ENCODE measurements at regions not wholly inside any gene's neighbourhood (a gene's known extent, or its start where the extent isn't known, plus 50 kb on each side); places are given as distances from the start of the nearest gene placed in this dataset.

DNA sequence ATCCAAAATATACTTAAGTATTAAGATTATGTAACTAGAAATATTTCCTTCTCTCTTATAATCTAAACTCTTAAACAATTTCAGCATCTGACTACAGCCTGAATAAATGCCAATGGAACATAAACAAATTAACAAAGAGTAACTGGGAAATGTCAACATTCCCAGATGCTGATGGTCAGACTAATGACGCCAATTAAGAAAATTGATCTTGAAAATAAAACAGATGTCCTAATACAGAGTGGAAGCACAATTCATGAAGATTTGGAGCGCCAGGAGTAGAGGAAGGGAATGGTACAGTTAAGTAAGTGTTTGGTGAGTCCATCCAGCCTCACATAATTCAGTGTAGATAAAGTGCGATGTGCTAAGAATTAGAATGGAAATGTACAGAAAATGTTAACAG, 203.7 kb upstream of the NWD2 start:
- no peak for DNase-seq (ENCODE audit: low read depth in 2 of 2)
- H3K4me3 ChIP-seq (replicated peaks in 1 of 2; ENCODE audit: low read depth in 2 of 2, low read length in 2 of 2), result no peak overlapping the region
- TF ChIP-seq, protein P1, sequence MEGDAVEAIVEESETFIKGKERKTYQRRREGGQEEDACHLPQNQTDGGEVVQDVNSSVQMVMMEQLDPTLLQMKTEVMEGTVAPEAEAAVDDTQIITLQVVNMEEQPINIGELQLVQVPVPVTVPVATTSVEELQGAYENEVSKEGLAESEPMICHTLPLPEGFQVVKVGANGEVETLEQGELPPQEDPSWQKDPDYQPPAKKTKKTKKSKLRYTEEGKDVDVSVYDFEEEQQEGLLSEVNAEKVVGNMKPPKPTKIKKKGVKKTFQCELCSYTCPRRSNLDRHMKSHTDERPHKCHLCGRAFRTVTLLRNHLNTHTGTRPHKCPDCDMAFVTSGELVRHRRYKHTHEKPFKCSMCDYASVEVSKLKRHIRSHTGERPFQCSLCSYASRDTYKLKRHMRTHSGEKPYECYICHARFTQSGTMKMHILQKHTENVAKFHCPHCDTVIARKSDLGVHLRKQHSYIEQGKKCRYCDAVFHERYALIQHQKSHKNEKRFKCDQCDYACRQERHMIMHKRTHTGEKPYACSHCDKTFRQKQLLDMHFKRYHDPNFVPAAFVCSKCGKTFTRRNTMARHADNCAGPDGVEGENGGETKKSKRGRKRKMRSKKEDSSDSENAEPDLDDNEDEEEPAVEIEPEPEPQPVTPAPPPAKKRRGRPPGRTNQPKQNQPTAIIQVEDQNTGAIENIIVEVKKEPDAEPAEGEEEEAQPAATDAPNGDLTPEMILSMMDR (IDR thresholded peaks at IDR 0.05; ENCODE audit: low read depth, low read length), result no peak

DNA sequence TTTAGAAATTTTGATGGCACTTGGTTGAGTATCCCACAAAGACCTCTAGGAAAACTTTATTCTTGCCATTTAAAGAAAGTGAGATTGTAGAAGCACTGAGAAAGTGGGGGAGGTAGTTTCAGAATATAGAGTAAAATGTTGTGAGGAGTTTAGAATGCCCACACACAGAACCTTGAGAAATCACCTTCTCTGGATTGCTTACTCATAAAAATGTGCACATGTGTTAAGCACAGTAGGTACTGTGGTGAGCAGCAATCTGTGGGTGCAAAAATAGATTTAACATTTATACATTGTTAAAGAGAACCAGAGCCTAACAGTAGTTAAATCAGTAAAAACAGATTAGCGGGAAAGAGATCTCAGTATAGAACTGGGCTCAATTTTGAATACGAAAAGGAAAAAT, 201.2 kb upstream of the NWD2 start:
- DNase-seq (ENCODE audit: low read depth in 2 of 2), result no peak
- H3K4me3 ChIP-seq (replicated peaks in 1 of 2; ENCODE audit: low read depth in 2 of 2, low read length in 2 of 2), result no peak overlapping the region
- TF ChIP-seq, protein P1 (IDR thresholded peaks at IDR 0.05; ENCODE audit: low read depth, low read length), result no peak

DNA sequence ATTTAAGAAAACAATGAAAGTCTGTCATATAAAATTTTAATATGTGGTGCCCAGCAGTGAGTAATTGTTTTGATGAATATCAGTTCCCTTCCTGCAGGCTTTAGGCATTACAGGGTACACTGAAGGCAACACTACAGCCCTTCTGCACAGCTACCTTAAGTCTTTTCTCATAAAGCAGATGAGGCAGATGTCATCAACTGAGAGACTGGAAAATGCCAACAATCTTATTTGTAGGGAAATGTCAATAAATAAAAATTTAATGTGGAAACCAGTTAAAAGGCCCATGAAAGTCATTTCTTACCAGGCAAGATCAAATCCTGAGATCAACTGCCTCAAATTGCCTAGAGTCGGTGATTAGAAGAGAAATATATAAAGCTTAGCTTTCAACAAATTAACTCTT, 193.4 kb upstream of the NWD2 start:
- no peak for DNase-seq (ENCODE audit: low read depth in 2 of 2)
- H3K4me3 ChIP-seq (replicated peaks in 1 of 2; ENCODE audit: low read depth in 2 of 2, low read length in 2 of 2), result no peak overlapping the region
- TF ChIP-seq, protein P1 (IDR thresholded peaks at IDR 0.05; ENCODE audit: low read depth, low read length), result no peak

DNA sequence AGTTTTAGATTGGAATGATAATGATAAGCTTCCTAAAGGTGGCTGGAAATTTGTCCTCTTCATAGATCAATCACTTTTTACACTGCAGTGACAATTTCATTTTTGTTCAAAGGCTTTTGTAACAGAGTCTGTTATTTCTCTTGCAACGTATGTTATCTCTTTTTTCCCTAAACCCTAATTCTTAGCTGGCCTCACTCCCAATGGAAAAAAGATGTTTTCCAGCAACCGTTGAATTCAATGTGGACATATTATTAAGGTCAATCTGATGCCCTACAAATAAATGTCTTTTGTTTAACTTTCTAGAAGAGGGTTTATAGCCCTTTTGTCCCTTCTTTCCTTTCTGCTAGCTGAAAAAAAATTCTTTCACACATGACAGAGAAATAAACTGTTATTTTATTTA, 192.7 kb upstream of the NWD2 start:
- H3K4me3 ChIP-seq (replicated peaks in 1 of 2; ENCODE audit: low read depth in 2 of 2, low read length in 2 of 2), result no peak overlapping the region
- TF ChIP-seq, protein P1 (IDR thresholded peaks at IDR 0.05; ENCODE audit: low read depth, low read length), result no peak

DNA sequence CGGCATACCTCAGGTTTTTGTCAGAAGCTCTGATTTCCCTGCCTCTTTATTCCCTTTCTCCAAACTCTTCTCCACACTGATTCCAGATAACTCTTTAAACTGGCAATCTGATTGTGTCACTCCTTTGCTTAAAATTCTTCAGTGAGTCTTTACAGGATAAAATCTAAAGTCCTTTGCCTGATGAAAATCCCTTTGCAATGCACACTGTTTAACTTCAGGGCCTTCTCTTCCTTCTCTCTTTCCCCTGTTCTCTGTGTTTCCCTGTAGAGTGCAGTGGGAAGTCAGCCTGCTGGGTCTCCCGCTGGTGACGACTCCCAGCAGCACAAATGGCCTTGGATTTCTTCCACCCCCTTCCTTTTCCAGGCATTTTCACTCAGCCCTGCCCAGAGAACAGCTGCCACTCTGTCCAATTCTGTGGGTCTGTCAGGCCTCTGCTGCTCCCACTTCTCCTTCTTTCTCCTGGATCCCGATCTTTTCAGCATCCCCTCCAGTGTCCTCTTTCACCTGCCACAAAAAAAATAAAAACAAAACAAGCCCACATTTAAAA, 189.9 kb upstream of the NWD2 start:
- no peak for DNase-seq (ENCODE audit: low read depth in 2 of 2)
- no peak overlapping the region for H3K4me3 ChIP-seq (replicated peaks in 1 of 2; ENCODE audit: low read depth in 2 of 2, low read length in 2 of 2)
- TF ChIP-seq, protein P1 (IDR thresholded peaks at IDR 0.05; ENCODE audit: low read depth, low read length), result no peak

More for the DNA sequence above, 192.7 kb upstream of the NWD2 start:
- DNase-seq (ENCODE audit: low read depth in 2 of 2), result no peak

DNA sequence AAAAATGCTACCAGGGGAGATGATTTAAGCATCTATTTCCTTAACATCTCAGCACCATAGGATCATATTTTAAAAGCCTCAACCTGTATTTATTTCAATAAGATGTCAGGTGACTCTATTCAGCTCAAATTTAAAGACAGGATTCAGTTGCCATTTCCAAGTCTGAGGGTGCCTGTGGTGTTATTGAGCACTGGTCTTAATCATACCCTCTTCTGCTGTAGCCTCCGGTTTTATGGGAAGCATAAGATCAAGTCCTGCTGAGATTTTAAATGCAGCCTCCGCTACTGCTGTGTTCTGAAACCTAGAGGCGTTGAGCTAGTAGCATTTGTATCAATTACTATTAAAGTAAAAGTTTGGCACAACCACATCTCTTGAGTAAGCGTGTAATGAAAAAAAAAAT, 185.7 kb upstream of the NWD2 start:
- no peak for DNase-seq (ENCODE audit: low read depth in 2 of 2)
- no peak overlapping the region for H3K4me3 ChIP-seq (replicated peaks in 1 of 2; ENCODE audit: low read depth in 2 of 2, low read length in 2 of 2)
- TF ChIP-seq, protein P1 (IDR thresholded peaks at IDR 0.05; ENCODE audit: low read depth, low read length), result no peak

DNA sequence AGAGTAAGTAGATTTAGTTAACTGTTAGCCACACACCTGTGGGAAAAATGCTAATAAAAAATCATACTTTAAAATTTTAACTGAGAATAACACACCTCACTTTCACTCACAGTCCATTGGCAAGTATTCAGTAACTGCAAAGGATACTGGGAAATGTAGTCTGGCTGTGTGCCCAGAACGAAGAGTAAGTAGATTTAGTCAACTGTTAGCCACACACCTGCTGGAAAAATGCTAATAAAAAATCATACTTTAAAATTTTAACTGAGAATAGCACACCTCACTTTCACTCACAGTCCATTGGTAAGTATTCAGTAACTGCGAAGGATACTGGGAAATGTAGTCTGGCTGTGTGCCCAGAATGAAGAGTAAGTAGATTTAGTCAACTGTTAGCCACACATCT, 178.4 kb upstream of the NWD2 start:
- no peak for DNase-seq (ENCODE audit: low read depth in 2 of 2)
- TF ChIP-seq, protein P1 (IDR thresholded peaks at IDR 0.05; ENCODE audit: low read depth, low read length), result no peak
- H3K4me3 ChIP-seq (replicated peaks in 1 of 2; ENCODE audit: low read depth in 2 of 2, low read length in 2 of 2), result no peak overlapping the region
